CD14-positive monocyte (primary cell): ENCODE measurements at regions not wholly inside any gene's neighbourhood (a gene's known extent, or its start where the extent isn't known, plus 50 kb on each side); places are given as distances from the start of the nearest gene placed in this dataset.

Source experiments
- DNase-seq, 3 donors: peaks; one replicate each; pipeline ENCODE4 v3.0.0-alpha.2; 2011 to 2022
- H2AFZ ChIP-seq: 2 replicates; pipeline ENCODE4 v1.6.0; 2012; ENCODE audit warnings: mild to moderate bottlenecking, low read depth, low read length, inconsistent platforms; ENCODE audit not compliant: insufficient read depth, poor library complexity, severe bottlenecking
- H3K27ac ChIP-seq, 2 donors: 1 replicate in 1 of 2; 2 replicates in 1 of 2; pipeline ENCODE4 v1.5.1; 2012 to 2013; ENCODE audit warnings: low read length in 2 of 2, control low read depth in 1 of 2, inconsistent platforms in 1 of 2, low read depth in 1 of 2, mild to moderate bottlenecking in 1 of 2
- H3K27me3 ChIP-seq, 2 donors: one replicate each; pipeline versions ENCODE4 v1.6.0 to v1.6.1; 2011 to 2013; ENCODE audit warnings: low read length in 2 of 2; ENCODE audit not compliant: control insufficient read depth in 2 of 2, insufficient read depth in 2 of 2
- H3K36me3 ChIP-seq, 2 donors: replicated peaks in 1 of 2; 1 replicate in 1 of 2; 2 replicates in 1 of 2; pipeline versions ENCODE4 v1.5.1 to v1.6.1; 2012 to 2013; ENCODE audit warnings: low read length in 2 of 2, control low read depth in 1 of 2, inconsistent platforms in 1 of 2, mild to moderate bottlenecking in 1 of 2; ENCODE audit not compliant: insufficient read depth in 2 of 2, control insufficient read depth in 1 of 2
- H3K4me1 ChIP-seq, 2 donors: 1 replicate in 1 of 2; 2 replicates in 1 of 2; pipeline versions ENCODE4 v1.5.1 to v1.6.1; 2012 to 2013; ENCODE audit warnings: low read length in 2 of 2, control low read depth in 1 of 2, inconsistent platforms in 1 of 2, mild to moderate bottlenecking in 1 of 2, moderate library complexity in 1 of 2; ENCODE audit not compliant: insufficient read depth in 2 of 2, control insufficient read depth in 1 of 2
- H3K4me2 ChIP-seq: replicated peaks from 2 replicates; pipeline ENCODE3; 2012; ENCODE audit warnings: low read length, moderate library complexity, mild to moderate bottlenecking; ENCODE audit not compliant: poor library complexity, severe bottlenecking; ENCODE audit errors: extremely low read depth
- H3K4me3 ChIP-seq, 3 experiments: fragments of 200-600 bp in 1 of 3; sonication (generic) in 1 of 3; replicated peaks in 1 of 3; 1 replicate in 2 of 3; 2 replicates in 1 of 3; pipeline ENCODE4 v1.5.1; 2011 to 2013; ENCODE audit warnings: low read length in 3 of 3, mild to moderate bottlenecking in 3 of 3, control low read depth in 2 of 3, low read depth in 2 of 3, inconsistent platforms in 1 of 3, moderate library complexity in 1 of 3
- H3K79me2 ChIP-seq: 2 replicates; pipeline ENCODE4 v1.6.0; 2012; ENCODE audit warnings: mild to moderate bottlenecking, control low read depth, inconsistent platforms, low read length, moderate library complexity; ENCODE audit not compliant: insufficient read depth
- H3K9ac ChIP-seq: 2 replicates; pipeline ENCODE4 v1.6.0; 2017; ENCODE audit warnings: low read length, mild to moderate bottlenecking; ENCODE audit not compliant: insufficient read depth, poor library complexity, severe bottlenecking
- H3K9me3 ChIP-seq, 2 donors: replicated peaks in 1 of 2; 1 replicate in 1 of 2; 2 replicates in 1 of 2; pipeline versions ENCODE4 v1.5.1 to v1.6.1; 2012 to 2013; ENCODE audit warnings: low read length in 2 of 2, control low read depth in 1 of 2; ENCODE audit not compliant: control insufficient read depth in 1 of 2, insufficient read depth in 1 of 2
- H4K20me1 ChIP-seq: 2 replicates; pipeline ENCODE4 v1.6.0; 2012; ENCODE audit warnings: mild to moderate bottlenecking, low read length, control low read depth, moderate library complexity; ENCODE audit not compliant: insufficient read depth
- H3K27ac Mint-ChIP-seq, 7 donors: one replicate each; pipeline ENCODE4 v1.8.0; 2020; ENCODE audit warnings: mild to moderate bottlenecking in 7 of 7, mixed read lengths in 7 of 7, moderate library complexity in 6 of 7, inconsistent platforms in 2 of 7
- H3K27me3 Mint-ChIP-seq, 3 donors: one replicate each; pipeline ENCODE4 v1.8.0; 2021 to 2022; ENCODE audit warnings: low read depth in 3 of 3, mild to moderate bottlenecking in 3 of 3, mixed read lengths in 3 of 3, moderate library complexity in 3 of 3, inconsistent platforms in 1 of 3
- H3K36me3 Mint-ChIP-seq, 2 donors: one replicate each; pipeline ENCODE4 v1.8.0; 2020; ENCODE audit warnings: mixed read lengths in 2 of 2, inconsistent platforms in 1 of 2, mild to moderate bottlenecking in 1 of 2
- H3K4me1 Mint-ChIP-seq: one replicate; pipeline ENCODE4 v1.8.0; 2020; ENCODE audit warnings: mild to moderate bottlenecking, mixed read lengths
- H3K4me3 Mint-ChIP-seq, 2 donors: one replicate each; pipeline ENCODE4 v1.8.0; 2020; ENCODE audit warnings: mild to moderate bottlenecking in 2 of 2, mixed read lengths in 2 of 2, moderate library complexity in 1 of 2
- H3K9me3 Mint-ChIP-seq, 7 donors: one replicate each; pipeline ENCODE4 v1.8.0; 2020 to 2022; ENCODE audit warnings: mixed read lengths in 7 of 7, mild to moderate bottlenecking in 6 of 7, moderate library complexity in 6 of 7, inconsistent platforms in 2 of 7
- WGBS: methylation state at CpG from one replicate; pipeline ENCODE4 v1.1.5; 2013; ENCODE audit warnings: missing lambda C conversion rate; ENCODE audit not compliant: insufficient coverage; 5-methylcytosine and 5-hydroxymethylcytosine counted together
- intact Hi-C, 2 donors: fragments of 100-400 bp; cut with micrococcal nuclease; formaldehyde crosslinking; loops; one replicate each; pipeline versions ENCODE4 v1.15.0 to v1.15.1; 2023
- TF ChIP-seq, protein P1 (sequence below): fragments of 200-600 bp; IDR thresholded peaks from one replicate; pipeline ENCODE4 v1.8.0; 2022; ENCODE audit warnings: antibody characterized with exemption, mild to moderate bottlenecking

DNA sequence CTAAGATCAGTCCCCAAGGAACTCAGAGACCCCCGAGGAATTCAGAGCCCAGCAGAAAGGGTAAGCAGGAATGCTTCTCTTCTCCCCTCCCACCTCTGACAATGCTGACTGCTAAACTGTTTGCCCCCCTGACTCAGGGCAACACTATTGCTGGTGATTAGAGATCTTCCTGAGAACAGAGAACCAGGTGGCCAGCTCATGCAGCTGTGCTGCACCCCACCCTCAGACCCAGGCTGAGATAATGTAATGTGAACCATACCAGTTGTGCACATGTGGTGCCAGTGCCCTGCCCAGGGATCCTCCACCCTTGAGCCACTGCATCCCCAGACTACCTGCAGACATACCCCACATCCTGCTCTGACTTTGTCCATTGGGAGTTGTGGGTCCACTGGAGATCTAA is 139.1 kb upstream of the ARG1 start:
- Histone ChIP-seq H3K36me3 (no peaks in the 10 kb centered on the region), H3K9me3 (peaks cover 6 to 9% of the 10 kb centered on the region in 2 donors), H2AFZ (no peak overlapping the region), H3K9ac (no peak overlapping the region), H3K4me1 (no peaks in the 10 kb centered on the region), H3K4me2 (no peak overlapping the region), H3K27ac (no peak overlapping the region), H3K27me3 (no peaks in the 10 kb centered on the region), H3K79me2 (no peaks in the 10 kb centered on the region), H4K20me1 (no peaks in the 10 kb centered on the region), H3K4me3 (no peak overlapping the region)
- intact Hi-C loops = no loop called here
- TF ChIP-seq, protein P1, sequence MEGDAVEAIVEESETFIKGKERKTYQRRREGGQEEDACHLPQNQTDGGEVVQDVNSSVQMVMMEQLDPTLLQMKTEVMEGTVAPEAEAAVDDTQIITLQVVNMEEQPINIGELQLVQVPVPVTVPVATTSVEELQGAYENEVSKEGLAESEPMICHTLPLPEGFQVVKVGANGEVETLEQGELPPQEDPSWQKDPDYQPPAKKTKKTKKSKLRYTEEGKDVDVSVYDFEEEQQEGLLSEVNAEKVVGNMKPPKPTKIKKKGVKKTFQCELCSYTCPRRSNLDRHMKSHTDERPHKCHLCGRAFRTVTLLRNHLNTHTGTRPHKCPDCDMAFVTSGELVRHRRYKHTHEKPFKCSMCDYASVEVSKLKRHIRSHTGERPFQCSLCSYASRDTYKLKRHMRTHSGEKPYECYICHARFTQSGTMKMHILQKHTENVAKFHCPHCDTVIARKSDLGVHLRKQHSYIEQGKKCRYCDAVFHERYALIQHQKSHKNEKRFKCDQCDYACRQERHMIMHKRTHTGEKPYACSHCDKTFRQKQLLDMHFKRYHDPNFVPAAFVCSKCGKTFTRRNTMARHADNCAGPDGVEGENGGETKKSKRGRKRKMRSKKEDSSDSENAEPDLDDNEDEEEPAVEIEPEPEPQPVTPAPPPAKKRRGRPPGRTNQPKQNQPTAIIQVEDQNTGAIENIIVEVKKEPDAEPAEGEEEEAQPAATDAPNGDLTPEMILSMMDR = no peak
- WGBS = 80% methylated on average over 1 of the region's 1 CpG
- Mint-ChIP-seq H3K27me3 (peaks cover 0 to 2% (median 0%) of the 10 kb centered on the region in 3 donors), H3K27ac (peak overlapping the region in 1 of 7 donors; percentile 2), H3K36me3 (no peaks in the 10 kb centered on the region), H3K9me3 (peaks cover 1 to 17% (median 11%) of the 10 kb centered on the region in 7 donors), H3K4me1 (peaks cover 3% of the 10 kb centered on the region), H3K4me3 (no peak overlapping the region)
- no peak for DNase-seq

DNA sequence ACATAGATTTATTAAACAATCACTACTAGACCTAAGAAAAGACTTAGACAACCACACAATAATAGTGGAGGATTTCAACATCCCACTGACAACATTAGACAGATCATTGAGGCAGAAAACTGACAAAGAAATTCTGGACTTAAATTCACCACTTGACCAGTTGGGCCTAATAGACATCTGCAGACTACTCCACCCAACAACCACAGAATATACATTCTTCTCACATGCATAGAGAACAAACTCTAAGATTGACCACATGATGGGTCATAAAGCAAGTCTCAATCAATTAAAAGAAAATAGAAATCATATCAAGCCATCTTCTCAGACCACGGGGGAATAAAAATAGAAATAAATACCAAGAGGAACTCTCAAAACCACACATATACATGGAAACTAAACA is 136.7 kb upstream of the ARG1 start:
- intact Hi-C loops = no loop called here
- Mint-ChIP-seq H3K4me3 (no peak overlapping the region), H3K27me3 (peaks cover 0 to 2% (median 0%) of the 10 kb centered on the region in 3 donors), H3K27ac (no peak overlapping the region), H3K4me1 (peaks cover 3% of the 10 kb centered on the region), H3K9me3 (peaks cover 1 to 15% (median 10%) of the 10 kb centered on the region in 7 donors), H3K36me3 (no peaks in the 10 kb centered on the region)
- H3K4me1 ChIP-seq = no peaks in the 10 kb centered on the region
- H3K4me3 ChIP-seq = no peak overlapping the region
- H3K79me2 ChIP-seq = no peaks in the 10 kb centered on the region
- peaks cover 6 to 9% of the 10 kb centered on the region in 2 donors for H3K9me3 ChIP-seq
- no peak for DNase-seq
- no peak overlapping the region for H3K9ac ChIP-seq
- H3K36me3 ChIP-seq = no peaks in the 10 kb centered on the region
- H3K27me3 ChIP-seq = no peaks in the 10 kb centered on the region
- WGBS = no CpG with 5 or more reads among the region's 1 CpG
- TF ChIP-seq, protein P1 = no peak
- no peak overlapping the region for H3K27ac ChIP-seq
- H4K20me1 ChIP-seq = no peaks in the 10 kb centered on the region
- no peak overlapping the region for H3K4me2 ChIP-seq
- no peak overlapping the region for H2AFZ ChIP-seq
